ENCODE measurements at regions not wholly inside any gene's neighbourhood (a gene's known extent, or its start where the extent isn't known, plus 50 kb on each side); places are given as distances from the start of the nearest gene placed in this dataset.

GRCh38 chr6:22010102-22010501, 286.7 kb downstream of the PRL start:
- Mint-ChIP-seq H3K27me3 (ENCODE audit: low read depth, poor library complexity) (no peaks in the 10 kb centered on the region), H3K27ac (no peak overlapping the region), H3K9me3 (peaks cover 17% of the 10 kb centered on the region), H3K4me3 (no peak overlapping the region), H3K4me1 (peaks cover 25% of the 10 kb centered on the region), H3K36me3 (ENCODE audit: low read depth) (peaks cover 65% of the 10 kb centered on the region)
- DNase-seq: no peak
- TF ChIP-seq CTCF (IDR thresholded peaks at IDR 0.05): no peak

GRCh38 chr6:22015216-22015615, 281.6 kb downstream of the PRL start:
- DNase-seq: no peak
- Mint-ChIP-seq H3K9me3 (peaks cover 6% of the 10 kb centered on the region), H3K36me3 (ENCODE audit: low read depth) (peaks cover 60% of the 10 kb centered on the region), H3K4me1 (no peaks in the 10 kb centered on the region), H3K27ac (peak overlapping the region; percentile 64), H3K4me3 (no peak overlapping the region), H3K27me3 (ENCODE audit: low read depth, poor library complexity) (no peaks in the 10 kb centered on the region)
- TF ChIP-seq CTCF (IDR thresholded peaks at IDR 0.05): no peak

- Mint-ChIP-seq H3K4me3 (no peak overlapping the region), H3K27ac (peak overlapping the region; percentile 50), H3K36me3 (ENCODE audit: low read depth) (peaks cover 56% of the 10 kb centered on the region), H3K27me3 (ENCODE audit: low read depth, poor library complexity) (no peaks in the 10 kb centered on the region), H3K9me3 (peaks cover 6% of the 10 kb centered on the region), H3K4me1 (no peaks in the 10 kb centered on the region)
- no peak for TF ChIP-seq CTCF (IDR thresholded peaks at IDR 0.05)
- DNase-seq: no peak
Measured at GRCh38 chr6:22015944-22016343, 280.9 kb downstream of the PRL start.

GRCh38 chr6:22017272-22017671, 279.6 kb downstream of the PRL start:
- peaks cover 6% of the 10 kb centered on the region for H3K9me3 Mint-ChIP-seq
- TF ChIP-seq CTCF (IDR thresholded peaks at IDR 0.05): no peak
- peaks cover 45% of the 10 kb centered on the region for H3K36me3 Mint-ChIP-seq (ENCODE audit: low read depth)
- no peaks in the 10 kb centered on the region for H3K27me3 Mint-ChIP-seq (ENCODE audit: low read depth, poor library complexity)
- H3K27ac Mint-ChIP-seq: no peak overlapping the region
- no peak for DNase-seq
- H3K4me3 Mint-ChIP-seq: no peak overlapping the region
- H3K4me1 Mint-ChIP-seq: no peaks in the 10 kb centered on the region

GRCh38 chr6:22017766-22018165, 279.1 kb downstream of the PRL start:
- H3K9me3 Mint-ChIP-seq: peaks cover 6% of the 10 kb centered on the region
- H3K4me3 Mint-ChIP-seq: no peak overlapping the region
- DNase-seq: no peak
- no peaks in the 10 kb centered on the region for H3K4me1 Mint-ChIP-seq
- H3K27me3 Mint-ChIP-seq (ENCODE audit: low read depth, poor library complexity): no peaks in the 10 kb centered on the region
- TF ChIP-seq CTCF (IDR thresholded peaks at IDR 0.05): no peak
- peaks cover 41% of the 10 kb centered on the region for H3K36me3 Mint-ChIP-seq (ENCODE audit: low read depth)
- no peak overlapping the region for H3K27ac Mint-ChIP-seq

GRCh38 chr6:22019857-22020256, 277.0 kb downstream of the PRL start:
- H3K27ac Mint-ChIP-seq: no peak overlapping the region
- TF ChIP-seq CTCF (IDR thresholded peaks at IDR 0.05): no peak

More at GRCh38 chr6:22019857-22020256, 277.0 kb downstream of the PRL start:
- no peak for DNase-seq
- H3K4me3 Mint-ChIP-seq: no peak overlapping the region
- peaks cover 22% of the 10 kb centered on the region for H3K36me3 Mint-ChIP-seq (ENCODE audit: low read depth)
- no peaks in the 10 kb centered on the region for H3K9me3 Mint-ChIP-seq
- H3K27me3 Mint-ChIP-seq (ENCODE audit: low read depth, poor library complexity): no peaks in the 10 kb centered on the region
- peaks cover under 1% of the 10 kb centered on the region for H3K4me1 Mint-ChIP-seq
